Fibroblast of lung (primary cell): ENCODE measurements at regions not wholly inside any gene's neighbourhood (a gene's known extent, or its start where the extent isn't known, plus 50 kb on each side); places are given as distances from the start of the nearest gene placed in this dataset.

Experiments
- DNase-seq, 2 donors: peaks; one replicate each; pipeline versions ENCODE4 v3.0.0 to v3.0.0-alpha.2; 2010; ENCODE audit warnings: low read depth in 2 of 2
- H2AFZ ChIP-seq: 2 replicates; pipeline ENCODE4 v1.5.1; 2012; ENCODE audit warnings: low read length, control low read depth, inconsistent platforms
- H3K27ac ChIP-seq: 2 replicates; pipeline ENCODE4 v1.5.1; 2011; ENCODE audit warnings: low read length, control low read depth; ENCODE audit not compliant: insufficient read depth
- H3K27me3 ChIP-seq: 2 replicates; pipeline ENCODE4 v1.5.1; 2011; ENCODE audit warnings: mild to moderate bottlenecking, low read length; ENCODE audit not compliant: control insufficient read depth, insufficient read depth
- H3K36me3 ChIP-seq: 2 replicates; pipeline ENCODE4 v1.5.1; 2011; ENCODE audit warnings: low read length; ENCODE audit not compliant: control insufficient read depth, insufficient read depth
- H3K4me1 ChIP-seq: 2 replicates; pipeline ENCODE4 v1.5.1; 2011; ENCODE audit warnings: low read length; ENCODE audit not compliant: control insufficient read depth, insufficient read depth; ENCODE audit errors: extremely low read depth
- H3K4me2 ChIP-seq: 2 replicates; pipeline ENCODE4 v1.5.1; 2011; ENCODE audit warnings: low read length, control low read depth; ENCODE audit not compliant: insufficient read depth; ENCODE audit errors: extremely low read depth
- H3K4me3 ChIP-seq, 4 experiments: fragments of 200-600 bp in 1 of 4; sonication (generic) in 1 of 4; replicated peaks in 1 of 4; 2 replicates each; pipeline ENCODE4 v1.5.1; 2011 to 2016; ENCODE audit warnings: low read length in 4 of 4, low read depth in 3 of 4, mild to moderate bottlenecking in 3 of 4, control low read depth in 2 of 4, inconsistent platforms in 1 of 4, mixed read lengths in 1 of 4; ENCODE audit not compliant: insufficient read depth in 1 of 4; ENCODE audit errors: control extremely low read depth in 1 of 4
- H3K79me2 ChIP-seq: 2 replicates; pipeline ENCODE4 v1.5.1; 2012; ENCODE audit warnings: mild to moderate bottlenecking, low read length, inconsistent platforms; ENCODE audit not compliant: control insufficient read depth, insufficient read depth
- H3K9ac ChIP-seq: 2 replicates; pipeline ENCODE4 v1.5.1; 2011; ENCODE audit warnings: mild to moderate bottlenecking, low read length, control low read depth; ENCODE audit not compliant: insufficient read depth
- H3K9me3 ChIP-seq: 2 replicates; pipeline ENCODE4 v1.5.1; 2012; ENCODE audit warnings: low read depth, low read length; ENCODE audit not compliant: control insufficient read depth, insufficient read depth
- H4K20me1 ChIP-seq: 2 replicates; pipeline ENCODE4 v1.5.1; 2011; ENCODE audit warnings: low read length; ENCODE audit not compliant: control insufficient read depth, insufficient read depth; ENCODE audit errors: extremely low read depth
- EZH2 ChIP-seq: IDR thresholded peaks from 2 replicates; pipeline ENCODE4 v1.5.1; 2012; ENCODE audit warnings: low read length, control low read depth, mild to moderate bottlenecking; ENCODE audit errors: missing control alignments
- TF ChIP-seq, protein P1 (sequence below), 2 donors: IDR thresholded peaks in 1 of 2; conservative IDR thresholded peaks in 1 of 2; 1 replicate in 1 of 2; 2 replicates in 1 of 2; pipeline ENCODE4 v1.5.1; 2011 to 2012; ENCODE audit warnings: low read length in 2 of 2, control low read depth in 1 of 2, inconsistent platforms in 1 of 2, low read depth in 1 of 2, mild to moderate bottlenecking in 1 of 2

DNA sequence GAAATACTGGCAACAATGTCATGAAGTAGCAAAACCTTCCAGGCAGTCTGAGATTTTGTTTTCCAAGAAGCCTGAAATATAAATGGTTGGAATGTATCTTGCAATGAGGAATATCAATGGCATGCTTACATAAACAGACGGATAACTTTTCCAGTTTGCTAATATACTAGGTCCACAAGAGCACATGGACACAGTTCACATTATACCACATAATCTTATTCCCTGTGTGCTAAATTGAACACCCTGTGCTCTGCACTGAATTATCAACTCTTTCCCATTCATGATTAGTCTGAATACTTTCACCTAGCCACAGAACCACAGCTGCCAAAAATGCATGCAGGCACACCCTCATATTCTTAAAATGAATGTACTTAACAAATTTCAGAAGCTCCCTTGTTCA, 274.3 kb downstream of the COL12A1 start:
- DNase-seq: peak; percentile 79 to 91
- no peak for TF ChIP-seq EZH2
- TF ChIP-seq, protein P1, sequence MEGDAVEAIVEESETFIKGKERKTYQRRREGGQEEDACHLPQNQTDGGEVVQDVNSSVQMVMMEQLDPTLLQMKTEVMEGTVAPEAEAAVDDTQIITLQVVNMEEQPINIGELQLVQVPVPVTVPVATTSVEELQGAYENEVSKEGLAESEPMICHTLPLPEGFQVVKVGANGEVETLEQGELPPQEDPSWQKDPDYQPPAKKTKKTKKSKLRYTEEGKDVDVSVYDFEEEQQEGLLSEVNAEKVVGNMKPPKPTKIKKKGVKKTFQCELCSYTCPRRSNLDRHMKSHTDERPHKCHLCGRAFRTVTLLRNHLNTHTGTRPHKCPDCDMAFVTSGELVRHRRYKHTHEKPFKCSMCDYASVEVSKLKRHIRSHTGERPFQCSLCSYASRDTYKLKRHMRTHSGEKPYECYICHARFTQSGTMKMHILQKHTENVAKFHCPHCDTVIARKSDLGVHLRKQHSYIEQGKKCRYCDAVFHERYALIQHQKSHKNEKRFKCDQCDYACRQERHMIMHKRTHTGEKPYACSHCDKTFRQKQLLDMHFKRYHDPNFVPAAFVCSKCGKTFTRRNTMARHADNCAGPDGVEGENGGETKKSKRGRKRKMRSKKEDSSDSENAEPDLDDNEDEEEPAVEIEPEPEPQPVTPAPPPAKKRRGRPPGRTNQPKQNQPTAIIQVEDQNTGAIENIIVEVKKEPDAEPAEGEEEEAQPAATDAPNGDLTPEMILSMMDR (conservative IDR thresholded peaks at IDR 0.05 in 1 of 2, IDR thresholded peaks at IDR 0.05 in 1 of 2; ENCODE audit: low read depth in 1 of 2, low read length in 2 of 2): no peak
- no peak overlapping the region for H3K9ac ChIP-seq
- peak overlapping the region; percentile 66 for H3K4me2 ChIP-seq
- H3K36me3 ChIP-seq: no peaks in the 10 kb centered on the region
- H3K27ac ChIP-seq: no peak overlapping the region
- H3K27me3 ChIP-seq: no peaks in the 10 kb centered on the region
- peaks cover 15% of the 10 kb centered on the region for H3K4me1 ChIP-seq
- H3K79me2 ChIP-seq: no peaks in the 10 kb centered on the region
- H2AFZ ChIP-seq: no peak overlapping the region
- no peaks in the 10 kb centered on the region for H3K9me3 ChIP-seq
- H4K20me1 ChIP-seq: no peaks in the 10 kb centered on the region
- no peak overlapping the region for H3K4me3 ChIP-seq

DNA sequence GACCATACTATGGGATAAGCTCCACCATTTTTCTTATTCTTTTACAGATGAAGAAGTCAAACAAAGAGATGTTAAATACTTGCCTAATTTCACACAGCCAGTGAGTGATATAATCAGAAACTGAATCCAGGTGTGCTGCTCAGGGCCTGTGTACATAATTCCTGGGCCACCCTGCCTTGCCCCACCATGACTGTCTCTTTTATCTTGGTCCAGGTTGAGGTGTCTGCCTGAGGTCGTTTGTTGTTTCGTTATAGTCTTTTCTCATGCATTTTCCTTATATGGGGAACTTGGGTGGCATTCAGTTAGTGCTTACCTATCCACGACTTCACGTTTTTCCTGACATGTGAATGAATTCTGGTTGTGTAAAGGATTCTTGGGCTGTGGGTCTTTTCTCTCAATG, 277.6 kb downstream of the COL12A1 start:
- Histone ChIP-seq H3K27ac (no peak overlapping the region), H2AFZ (no peak overlapping the region), H4K20me1 (no peaks in the 10 kb centered on the region), H3K4me2 (no peak overlapping the region), H3K27me3 (no peaks in the 10 kb centered on the region), H3K9ac (no peak overlapping the region), H3K4me3 (no peak overlapping the region), H3K4me1 (peaks cover 15% of the 10 kb centered on the region), H3K36me3 (no peaks in the 10 kb centered on the region), H3K9me3 (no peaks in the 10 kb centered on the region), H3K79me2 (no peaks in the 10 kb centered on the region)
- TF ChIP-seq, protein P1 (conservative IDR thresholded peaks at IDR 0.05 in 1 of 2, IDR thresholded peaks at IDR 0.05 in 1 of 2; ENCODE audit: low read depth in 1 of 2, low read length in 2 of 2): no peak
- no peak for DNase-seq

DNA sequence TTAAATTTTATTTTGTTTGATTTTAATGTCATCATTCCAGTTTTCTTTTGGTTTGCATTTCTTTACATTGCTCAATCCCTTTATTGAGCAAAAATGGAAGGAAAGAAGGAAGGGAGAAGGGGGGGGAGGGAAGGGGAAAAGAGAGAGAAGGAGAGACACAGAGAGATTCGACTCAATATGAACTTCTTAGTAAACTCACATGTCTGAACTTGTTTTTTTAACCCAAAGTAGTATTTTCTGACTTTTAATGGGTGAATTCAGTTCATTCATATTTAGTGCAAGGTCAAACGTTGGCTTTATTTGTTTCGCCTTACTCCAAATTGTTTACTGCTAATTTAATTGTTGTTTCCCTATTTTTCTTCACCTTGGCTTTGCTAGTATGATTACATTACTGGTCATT, 278.6 kb downstream of the COL12A1 start:
- DNase-seq: no peak
- Histone ChIP-seq H3K36me3 (no peaks in the 10 kb centered on the region), H3K79me2 (no peaks in the 10 kb centered on the region), H2AFZ (no peak overlapping the region), H3K9me3 (no peaks in the 10 kb centered on the region), H3K4me1 (peaks cover 12% of the 10 kb centered on the region), H3K27ac (no peak overlapping the region), H4K20me1 (no peaks in the 10 kb centered on the region), H3K9ac (no peak overlapping the region), H3K4me3 (no peak overlapping the region), H3K27me3 (no peaks in the 10 kb centered on the region), H3K4me2 (no peak overlapping the region)
- TF ChIP-seq, protein P1 (conservative IDR thresholded peaks at IDR 0.05 in 1 of 2, IDR thresholded peaks at IDR 0.05 in 1 of 2; ENCODE audit: low read depth in 1 of 2, low read length in 2 of 2): no peak
- TF ChIP-seq EZH2: no peak
